Left lobe of liver (tissue), 2 donors: ENCODE measurements at regions not wholly inside any gene's neighbourhood (a gene's known extent, or its start where the extent isn't known, plus 50 kb on each side); places are given as distances from the start of the nearest gene placed in this dataset.
"Not testable (repeated sequence)": the region's sequence is repeated elsewhere in the genome, so short reads cannot be mapped to it uniquely, and the experiment has no call there.

Experiments used
- ATAC-seq: fragments of 200-7000 bp; cut with Tn5 transposase; one replicate; pipeline ENCODE4 v1.9.1; 2020; ENCODE audit warnings: mild to moderate bottlenecking, moderate library complexity
- DNase-seq: peaks from one replicate; pipeline ENCODE4 v3.0.0-alpha.2; 2020; ENCODE audit warnings: low spot score
- donor health status: DM: no; HTN: no; CAD: no; lungs with moderate emphysema.
- donor health status: DM: no; HTN: yes; CAD: no.

- no peak for ATAC-seq
- no peak for DNase-seq
Observed at GRCh38 chr3:176262071-176262470, 935.2 kb downstream of the TBL1XR1 start.

- no peak for ATAC-seq
- DNase-seq: no peak
Observed at GRCh38 chr3:176247191-176247590, 950.1 kb downstream of the TBL1XR1 start.

- DNase-seq (no peak), ATAC-seq (no peak)
Observed at GRCh38 chr3:176219970-176220369, 977.3 kb downstream of the TBL1XR1 start.

GRCh38 chr3:176214758-176215157 is 982.5 kb downstream of the TBL1XR1 start:
- ATAC-seq (no peak), DNase-seq (no peak)

GRCh38 chr3:176213314-176213713 is 984.0 kb downstream of the TBL1XR1 start:
- ATAC-seq, DNase-seq: not testable (repeated sequence)

GRCh38 chr3:176208915-176209314 is 988.4 kb downstream of the TBL1XR1 start:
- DNase-seq (no peak), ATAC-seq (no peak)

GRCh38 chr3:176208283-176208682 is 989.0 kb downstream of the TBL1XR1 start:
- DNase-seq (no peak), ATAC-seq (no peak)

- DNase-seq (no peak), ATAC-seq (no peak)
Observed at GRCh38 chr3:176206809-176207208, 990.5 kb downstream of the TBL1XR1 start.

- ATAC-seq (no peak), DNase-seq (no peak)
Observed at GRCh38 chr3:176202652-176203051, 994.6 kb downstream of the TBL1XR1 start.

- no peak for ATAC-seq
- DNase-seq: no peak
Observed at GRCh38 chr3:176193032-176193730, 1004.1 kb downstream of the TBL1XR1 start.

- no peak for ATAC-seq
- no peak for DNase-seq
Observed at GRCh38 chr3:176190755-176191154, 1006.5 kb downstream of the TBL1XR1 start.

- no peak for ATAC-seq
Observed at GRCh38 chr3:176183181-176183580, 1014.1 kb downstream of the TBL1XR1 start.

GRCh38 chr3:176174060-176174459 is 1023.2 kb downstream of the TBL1XR1 start:
- DNase-seq (no peak), ATAC-seq (no peak)

More at GRCh38 chr3:176183181-176183580, 1014.1 kb downstream of the TBL1XR1 start:
- DNase-seq: no peak

- ATAC-seq (no peak), DNase-seq (no peak)
Observed at GRCh38 chr3:176172492-176172891, 1024.8 kb downstream of the TBL1XR1 start.

GRCh38 chr3:176167272-176167671 is 1030.0 kb downstream of the TBL1XR1 start:
- ATAC-seq (no peak), DNase-seq (no peak)

- no peak for ATAC-seq
- no peak for DNase-seq
Observed at GRCh38 chr3:176160997-176161396, 1036.3 kb downstream of the TBL1XR1 start.

- ATAC-seq (no peak), DNase-seq (no peak)
Observed at GRCh38 chr3:176159796-176160195, 1037.5 kb downstream of the TBL1XR1 start.

- ATAC-seq: no peak
- DNase-seq: no peak
Observed at GRCh38 chr3:176155012-176155411, 1042.3 kb downstream of the TBL1XR1 start.

GRCh38 chr3:176149567-176149966 is 1047.7 kb downstream of the TBL1XR1 start:
- ATAC-seq (no peak), DNase-seq (no peak)

GRCh38 chr3:176147251-176147650 is 1050.0 kb downstream of the TBL1XR1 start:
- ATAC-seq: no peak
- DNase-seq: no peak

GRCh38 chr3:176141837-176142236 is 1055.4 kb downstream of the TBL1XR1 start:
- no peak for ATAC-seq
- no peak for DNase-seq

- no peak for ATAC-seq
- no peak for DNase-seq
Observed at GRCh38 chr3:176120507-176120906, 1076.8 kb downstream of the TBL1XR1 start.

GRCh38 chr3:176119826-176120225 is 1077.5 kb downstream of the TBL1XR1 start:
- ATAC-seq: no peak

More at GRCh38 chr3:176119826-176120225, 1077.5 kb downstream of the TBL1XR1 start:
- no peak for DNase-seq
